ENCODE measurements at regions not wholly inside any gene's neighbourhood (a gene's known extent, or its start where the extent isn't known, plus 50 kb on each side); places are given as distances from the start of the nearest gene placed in this dataset.

GRCh38 chr2:239470151-239470900, 69.5 kb upstream of the HDAC4 start:
- no peak overlapping the region for H3K4me3 ChIP-seq (ENCODE audit: low read depth, low read length)
- TF ChIP-seq CTCF (IDR thresholded peaks at IDR 0.05; ENCODE audit: low read depth, low read length), result no peak

GRCh38 chr2:239469106-239469960, 68.5 kb upstream of the HDAC4 start:
- TF ChIP-seq CTCF (IDR thresholded peaks at IDR 0.05; ENCODE audit: low read depth, low read length), result no peak
- no peak overlapping the region for H3K4me3 ChIP-seq (ENCODE audit: low read depth, low read length)

- TF ChIP-seq CTCF (IDR thresholded peaks at IDR 0.05; ENCODE audit: low read depth, low read length), result no peak
- H3K4me3 ChIP-seq (ENCODE audit: low read depth, low read length), result no peak overlapping the region
These were observed 67.8 kb upstream of the HDAC4 start for GRCh38 chr2:239468491-239469105.

DNA sequence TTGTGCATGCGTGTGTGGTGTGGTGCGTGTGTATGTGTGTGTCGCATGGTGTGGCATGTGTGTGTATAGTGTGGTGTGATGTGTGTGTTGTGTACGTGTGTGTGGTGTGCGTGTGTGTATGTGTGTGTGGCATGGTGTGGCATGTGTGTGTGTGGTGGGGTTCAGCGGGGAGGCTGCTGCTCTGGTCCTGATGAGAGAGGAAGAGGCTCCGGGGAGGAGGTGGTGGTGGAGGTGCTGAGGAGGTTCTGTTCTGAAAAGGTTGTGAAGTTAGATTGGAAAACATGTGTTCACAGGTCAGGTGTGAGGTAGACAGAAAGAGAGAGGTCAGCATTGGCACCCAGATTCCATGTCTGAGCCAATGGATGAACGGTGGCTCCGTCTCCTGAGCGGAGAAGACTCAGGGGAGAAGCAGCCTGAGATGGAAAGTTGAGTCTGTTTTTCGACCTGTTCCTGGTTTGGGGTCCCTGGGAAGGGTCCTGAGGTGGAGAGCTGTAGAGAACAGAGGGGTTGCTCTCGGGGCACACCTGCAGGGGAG, 67.2 kb upstream of the HDAC4 start:
- no peak for TF ChIP-seq CTCF (IDR thresholded peaks at IDR 0.05; ENCODE audit: low read depth, low read length)
- no peak overlapping the region for H3K4me3 ChIP-seq (ENCODE audit: low read depth, low read length)

DNA sequence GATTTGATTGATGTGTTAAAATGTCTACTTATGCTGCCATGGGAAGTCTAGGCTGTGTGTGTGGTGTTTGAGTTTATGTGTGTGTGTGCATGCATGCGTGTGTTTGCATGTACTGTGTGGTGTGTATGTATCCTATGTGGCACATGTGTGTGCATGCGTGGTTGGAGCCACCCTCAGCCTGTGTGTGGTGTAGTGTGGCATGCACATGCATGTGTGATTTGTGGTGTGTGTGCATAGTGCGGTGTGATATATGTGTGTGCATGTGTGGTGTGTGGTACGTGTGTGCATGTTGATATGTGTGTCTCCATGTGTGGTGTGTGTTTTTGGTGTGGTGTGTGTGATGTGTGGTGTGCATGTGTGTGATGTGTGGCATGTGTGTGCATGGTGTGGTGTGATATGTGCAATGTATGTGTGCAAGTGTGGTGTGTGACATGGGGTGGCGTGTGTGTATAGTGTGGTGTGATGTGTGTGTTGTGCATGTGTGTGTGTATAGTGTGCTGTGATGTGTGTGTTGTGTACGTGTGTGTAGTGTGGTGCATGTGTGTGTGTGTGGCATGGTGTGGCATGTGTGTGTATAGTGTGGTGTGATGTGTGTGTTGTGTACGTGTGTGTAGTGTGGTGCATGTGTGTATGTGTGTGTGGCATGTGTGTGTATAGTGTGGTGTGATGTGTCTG, 66.6 kb upstream of the HDAC4 start:
- no peak for TF ChIP-seq CTCF (IDR thresholded peaks at IDR 0.05; ENCODE audit: low read depth, low read length)
- no peak overlapping the region for H3K4me3 ChIP-seq (ENCODE audit: low read depth, low read length)

GRCh38 chr2:239466755-239467271, 66.0 kb upstream of the HDAC4 start:
- no peak overlapping the region for H3K4me3 ChIP-seq (ENCODE audit: low read depth, low read length)
- TF ChIP-seq CTCF (IDR thresholded peaks at IDR 0.05; ENCODE audit: low read depth, low read length), result no peak

All from WI38 (cell line).